H1 (cell line): ENCODE measurements at regions not wholly inside any gene's neighbourhood (a gene's known extent, or its start where the extent isn't known, plus 50 kb on each side); places are given as distances from the start of the nearest gene placed in this dataset.

Experiments
- CTCF ChIA-PET: fragments of 300-600 bp; sonication (Branson Sonifier 250); formaldehyde crosslinking; loops from one replicate; lab custom pipeline; 2021; ENCODE audit not compliant: partially characterized antibody; lab: Charles Lee
- POLR2A ChIA-PET: fragments of 300-600 bp; sonication (Branson Sonifier 250); formaldehyde crosslinking; loops from one replicate; lab custom pipeline; 2021; ENCODE audit warnings: inconsistent platforms; ENCODE audit not compliant: partially characterized antibody; lab: Charles Lee
- DNase-seq, 2 experiments: peaks; one replicate each; pipeline versions ENCODE4 v3.0.0 to v3.0.0-alpha.2; 2010 to 2022; ENCODE audit warnings: low spot score in 2 of 2, low read depth in 1 of 2, mixed read lengths in 1 of 2
- FAIRE-seq: peaks from 2 replicates; lab custom pipeline; 2011; peaks lifted over from hg19 to GRCh38; lab: Jason Lieb, UNC
- H2AFZ ChIP-seq: 2 replicates; pipeline ENCODE4 v1.8.1; 2012; ENCODE audit warnings: low read length, inconsistent platforms
- H2AK5ac ChIP-seq: 2 replicates; pipeline ENCODE4 v1.6.1; 2013; ENCODE audit warnings: low read depth, low read length
- H2BK120ac ChIP-seq: replicated peaks from 2 replicates; pipeline ENCODE3; 2013; ENCODE audit warnings: low read depth, low read length, inconsistent platforms
- H2BK12ac ChIP-seq: 2 replicates; pipeline ENCODE4 v1.6.1; 2013; ENCODE audit warnings: low read depth, low read length
- H2BK15ac ChIP-seq: 2 replicates; pipeline ENCODE4 v1.6.1; 2013; ENCODE audit warnings: low read length
- H2BK20ac ChIP-seq: 2 replicates; pipeline ENCODE4 v1.6.1; 2013; ENCODE audit warnings: low read length
- H2BK5ac ChIP-seq: 2 replicates; pipeline ENCODE4 v1.6.1; 2013; ENCODE audit warnings: low read depth, low read length
- H3K14ac ChIP-seq: 2 replicates; pipeline ENCODE4 v1.6.1; 2013; ENCODE audit warnings: inconsistent platforms; ENCODE audit not compliant: insufficient read length
- H3K18ac ChIP-seq: 2 replicates; pipeline ENCODE4 v1.6.1; 2013; ENCODE audit warnings: low read length; ENCODE audit errors: extremely low read depth
- H3K23ac ChIP-seq: 2 replicates; pipeline ENCODE4 v1.6.1; 2013; ENCODE audit warnings: inconsistent platforms; ENCODE audit not compliant: insufficient read length
- H3K23me2 ChIP-seq: 2 replicates; pipeline ENCODE4 v1.6.1; 2013; ENCODE audit warnings: low read depth, low read length
- H3K27ac ChIP-seq: 2 replicates; pipeline ENCODE4 v1.6.1; 2011; ENCODE audit warnings: low read depth, low read length, inconsistent platforms
- H3K27me3 ChIP-seq, 4 experiments: replicated peaks in 1 of 4; 1 replicate in 1 of 4; 2 replicates in 3 of 4; pipeline versions ENCODE4 v1.6.1 to v1.8.1; 2011 to 2013; ENCODE audit warnings: low read length in 3 of 4, mild to moderate bottlenecking in 3 of 4, inconsistent platforms in 2 of 4, mixed read lengths in 2 of 4, moderate library complexity in 1 of 4; ENCODE audit not compliant: control insufficient read depth in 3 of 4, insufficient read depth in 3 of 4; ENCODE audit errors: extremely low read depth in 1 of 4
- H3K36me3 ChIP-seq, 4 experiments: 2 replicates each; pipeline versions ENCODE4 v1.6.1 to v1.8.1; 2011 to 2013; ENCODE audit warnings: mild to moderate bottlenecking in 4 of 4, low read length in 3 of 4, moderate library complexity in 2 of 4, control low read depth in 1 of 4, inconsistent platforms in 1 of 4; ENCODE audit not compliant: insufficient read depth in 4 of 4, control insufficient read depth in 2 of 4
- H3K4ac ChIP-seq: replicated peaks from 2 replicates; pipeline ENCODE3; 2013; ENCODE audit warnings: low read length, low read depth, mixed read lengths, inconsistent platforms; ENCODE audit not compliant: insufficient read length
- H3K4me1 ChIP-seq, 4 experiments: replicated peaks in 1 of 4; 1 replicate in 1 of 4; 2 replicates in 3 of 4; pipeline versions ENCODE4 v1.6.1 to v1.8.1; 2011 to 2013; ENCODE audit warnings: low read length in 3 of 4, inconsistent platforms in 2 of 4, mixed read lengths in 1 of 4; ENCODE audit not compliant: insufficient read depth in 4 of 4, control insufficient read depth in 3 of 4
- H3K4me2 ChIP-seq, 2 experiments: 2 replicates each; pipeline versions ENCODE4 v1.6.1 to v1.8.1; 2011 to 2013; ENCODE audit warnings: low read depth in 2 of 2, low read length in 2 of 2, control low read depth in 1 of 2, inconsistent platforms in 1 of 2, mild to moderate bottlenecking in 1 of 2; ENCODE audit not compliant: insufficient read depth in 1 of 2
- H3K4me3 ChIP-seq, 4 experiments: fragments of 200-600, 300-600 bp in 1 of 4; sonication (generic), shearing (Covaris generic), sonication (Bioruptor Twin) in 1 of 4; 2 replicates each; pipeline versions ENCODE4 v1.5.1 to v1.8.1; 2011 to 2016; ENCODE audit warnings: low read length in 4 of 4, low read depth in 3 of 4, control low read depth in 2 of 4, inconsistent platforms in 2 of 4, mild to moderate bottlenecking in 2 of 4, mixed read lengths in 1 of 4, moderate library complexity in 1 of 4; ENCODE audit not compliant: insufficient read depth in 2 of 4; ENCODE audit errors: extremely low read depth in 1 of 4
- H3K56ac ChIP-seq: replicated peaks from 2 replicates; pipeline ENCODE3; 2013; ENCODE audit warnings: low read depth, mild to moderate bottlenecking, mixed read lengths, low read length, inconsistent platforms; ENCODE audit not compliant: insufficient read length
- H3K79me1 ChIP-seq: 2 replicates; pipeline ENCODE4 v1.6.1; 2013; ENCODE audit warnings: low read depth, low read length, control low read depth
- H3K79me2 ChIP-seq, 2 experiments: 2 replicates each; pipeline versions ENCODE4 v1.6.1 to v1.8.1; 2012 to 2013; ENCODE audit warnings: low read length in 2 of 2, mild to moderate bottlenecking in 2 of 2, inconsistent platforms in 1 of 2; ENCODE audit not compliant: insufficient read depth in 2 of 2, control insufficient read depth in 1 of 2
- H3K9ac ChIP-seq, 4 experiments: replicated peaks in 1 of 4; 1 replicate in 1 of 4; 2 replicates in 3 of 4; pipeline versions ENCODE4 v1.6.1 to v1.8.1; 2011 to 2013; ENCODE audit warnings: low read depth in 3 of 4, low read length in 3 of 4, control low read depth in 2 of 4, mild to moderate bottlenecking in 2 of 4, moderate library complexity in 2 of 4, inconsistent platforms in 1 of 4; ENCODE audit errors: extremely low read depth in 1 of 4
- H3K9me3 ChIP-seq, 2 experiments: 2 replicates each; pipeline versions ENCODE4 v1.6.1 to v1.8.1; 2012 to 2013; ENCODE audit warnings: mild to moderate bottlenecking in 2 of 2, moderate library complexity in 2 of 2, control low read depth in 1 of 2, inconsistent platforms in 1 of 2, low read depth in 1 of 2, low read length in 1 of 2, mixed read lengths in 1 of 2; ENCODE audit not compliant: insufficient read depth in 2 of 2
- H4K20me1 ChIP-seq, 2 experiments: replicated peaks in 1 of 2; 2 replicates each; pipeline versions ENCODE3 to v1.8.1; 2011 to 2013; ENCODE audit warnings: inconsistent platforms in 2 of 2, low read length in 2 of 2, mild to moderate bottlenecking in 1 of 2; ENCODE audit not compliant: insufficient read depth in 2 of 2, control insufficient read depth in 1 of 2
- H4K5ac ChIP-seq: 2 replicates; pipeline ENCODE4 v1.6.1; 2013; ENCODE audit warnings: low read length, low read depth, mixed read lengths, inconsistent platforms; ENCODE audit not compliant: insufficient read length
- H4K8ac ChIP-seq: 2 replicates; pipeline ENCODE4 v1.8.0; 2013; ENCODE audit warnings: mild to moderate bottlenecking, moderate library complexity, low read length, inconsistent platforms; ENCODE audit not compliant: insufficient read depth; ENCODE audit errors: extremely low read depth
- H4K91ac ChIP-seq: replicated peaks from 2 replicates; pipeline ENCODE3; 2013; ENCODE audit warnings: low read length, mixed read lengths, inconsistent platforms; ENCODE audit not compliant: insufficient read length
- GTF2F1 ChIP-seq: IDR thresholded peaks from 2 replicates; pipeline ENCODE4 v1.6.1; 2012; ENCODE audit warnings: low read depth, low read length, improper control_type of control experiment, borderline replicate concordance
- PHF8 ChIP-seq: fragments of 200-600 bp; sonication (generic); conservative IDR thresholded peaks from 2 replicates; pipeline ENCODE4 v1.7.1; 2012; ENCODE audit warnings: low read depth, mild to moderate bottlenecking, inconsistent platforms, low read length, moderate library complexity
- RBBP5 ChIP-seq: IDR thresholded peaks from 2 replicates; pipeline ENCODE4 v1.7.1; 2012; ENCODE audit warnings: low read depth, mild to moderate bottlenecking, inconsistent platforms, low read length, moderate library complexity, borderline replicate concordance
- SUZ12 ChIP-seq: fragments of 200-600 bp; sonication (generic); IDR thresholded peaks from 2 replicates; pipeline ENCODE4 v1.6.1; 2012; ENCODE audit warnings: mild to moderate bottlenecking, inconsistent platforms, low read length, moderate library complexity, mixed read lengths
- WGBS, 2 experiments: shearing (Covaris generic) in 1 of 2; methylation state at CpG; one replicate each; pipeline versions ENCODE4 v1.1.6 to v1.1.7; 2013 to 2015; ENCODE audit warnings: low lambda C conversion rate in 2 of 2, mixed read lengths in 2 of 2, inconsistent platforms in 1 of 2, low coverage in 1 of 2, missing lambda C conversion rate in 1 of 2; ENCODE audit not compliant: insufficient replicate concordance in 2 of 2, insufficient coverage in 1 of 2, insufficient read length in 1 of 2; ENCODE audit errors: extremely low coverage in 1 of 2, missing lambda C conversion rate in 1 of 2; 5-methylcytosine and 5-hydroxymethylcytosine counted together

DNA sequence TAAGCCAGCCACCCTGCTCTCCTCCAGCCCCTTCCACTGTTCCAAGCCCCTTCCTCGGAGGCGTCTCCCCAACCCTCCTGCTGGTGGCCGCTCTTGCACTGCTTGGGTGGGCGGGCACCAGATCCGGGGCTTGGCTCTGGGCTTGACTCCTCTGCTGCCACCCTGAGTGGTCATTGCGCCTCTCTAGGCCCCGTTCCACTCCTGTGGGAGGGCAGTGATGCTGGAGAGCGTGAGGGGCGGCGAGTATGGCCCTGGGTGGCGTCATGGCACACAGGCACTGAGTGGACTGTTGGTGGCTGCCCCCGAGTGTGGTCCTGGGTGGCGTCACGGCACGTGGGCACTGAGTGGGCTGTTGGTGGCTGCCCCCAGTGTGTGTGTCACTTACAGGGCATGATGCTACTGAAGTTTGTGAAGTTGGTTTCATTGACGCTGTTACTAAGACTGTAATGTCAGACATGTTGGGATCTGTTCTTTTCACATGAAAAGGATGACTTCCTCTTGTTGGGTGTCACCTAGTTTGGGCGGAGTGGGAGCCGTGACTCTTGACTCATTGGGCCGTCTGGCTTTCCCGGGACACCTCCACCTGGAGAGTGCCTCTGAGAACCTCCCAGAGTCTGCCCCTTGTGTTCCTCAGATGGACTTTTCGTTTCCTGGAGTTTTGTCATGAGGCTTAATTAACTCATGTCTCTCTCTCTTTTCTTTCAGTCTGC is 55.9 kb upstream of the HGFAC start:
- H2BK15ac ChIP-seq, result peak overlapping the region; percentile 53; the same call in 1 of the 2 replicates
- peak overlapping the region; percentile 75; the same call in 1 of the 2 replicates for H3K18ac ChIP-seq
- peak overlapping the region; percentile 72 for H4K91ac ChIP-seq
- TF ChIP-seq GTF2F1 (no peak), RBBP5 (no peak), PHF8 (no peak), SUZ12 (no peak)
- H4K20me1 ChIP-seq, result no peaks in the 10 kb centered on the region
- H3K79me1 ChIP-seq, result peaks cover 2% of the 10 kb centered on the region; the same call in 1 of the 2 replicates
- H3K9ac ChIP-seq, result no peak overlapping the region
- peak overlapping the region; percentile 61; the same call in 1 of the 2 replicates for H2BK20ac ChIP-seq
- H3K56ac ChIP-seq, result no peak overlapping the region
- H2BK5ac ChIP-seq, result peak overlapping the region; percentile 78
- no peak for DNase-seq
- H3K4ac ChIP-seq, result peak overlapping the region; percentile 70
- no peaks in the 10 kb centered on the region for H3K36me3 ChIP-seq
- CTCF ChIA-PET, result no interaction called here
- H2AK5ac ChIP-seq, result peak overlapping the region; percentile 91; the same call in 1 of the 2 replicates
- H2BK12ac ChIP-seq, result peak overlapping the region; percentile 75; the same call in 1 of the 2 replicates
- H2AFZ ChIP-seq, result no peak overlapping the region
- H3K27ac ChIP-seq, result no peak overlapping the region
- peaks cover 7% of the 10 kb centered on the region in 2 experiments; a peak in 3 of 4 replicates for H3K9me3 ChIP-seq
- H2BK120ac ChIP-seq, result no peak overlapping the region
- POLR2A ChIA-PET, result interaction anchor here (1.6 kb wide), 1 partner anchor 12 kb away, joined by 3 read pairs; no protein-coding TSS in a partner anchor
- peaks cover 0 to 33% (median 21%) of the 10 kb centered on the region in 4 experiments; a peak in 6 of 7 replicates for H3K4me1 ChIP-seq
- H3K14ac ChIP-seq, result no peak overlapping the region
- no peaks in the 10 kb centered on the region for H3K23me2 ChIP-seq
- no peaks in the 10 kb centered on the region for H3K79me2 ChIP-seq
- no peak overlapping the region for H3K4me3 ChIP-seq
- H3K27me3 ChIP-seq, result no peaks in the 10 kb centered on the region; a peak in 1 of 7 replicates
- peak overlapping the region; percentile 42 for H4K5ac ChIP-seq
- no peak for FAIRE-seq
- 84% methylated on average over 15 of the region's 21 CpGs; no CpG with 5 or more reads in 1 of the 2 experiments for WGBS, 2 experiments
- no peak overlapping the region; the same call in 1 of the 2 replicates for H4K8ac ChIP-seq
- no peak overlapping the region for H3K23ac ChIP-seq
- H3K4me2 ChIP-seq, result no peak overlapping the region
